Liver (tissue), 3 donors: ENCODE measurements at regions not wholly inside any gene's neighbourhood (a gene's known extent, or its start where the extent isn't known, plus 50 kb on each side); places are given as distances from the start of the nearest gene placed in this dataset.

Experiments used
- ATF3 ChIP-seq: IDR thresholded peaks from 2 replicates; pipeline ENCODE4 v1.6.1; 2016; ENCODE audit warnings: antibody characterized with exemption
- CTCF ChIP-seq: fragments of 150-350 bp; IDR thresholded peaks from 2 replicates; pipeline ENCODE4 v1.5.1; 2017; ENCODE audit warnings: improper control_type of control experiment, low read depth, low read length; ENCODE audit not compliant: missing input control
- SP1 ChIP-seq: IDR thresholded peaks from 2 replicates; pipeline ENCODE4 v1.6.1; 2018; ENCODE audit warnings: antibody characterized with exemption, mild to moderate bottlenecking
- YY1 ChIP-seq: IDR thresholded peaks from 2 replicates; pipeline ENCODE4 v1.6.1; 2016; ENCODE audit warnings: antibody characterized with exemption, mild to moderate bottlenecking
- ZBTB33 ChIP-seq: IDR thresholded peaks from 2 replicates; pipeline ENCODE4 v1.6.1; 2016; ENCODE audit warnings: antibody characterized with exemption
- TF ChIP-seq, protein P1 (sequence below): IDR thresholded peaks from 2 replicates; pipeline ENCODE4 v1.6.1; 2016; ENCODE audit warnings: antibody characterized with exemption
- donor health status: healthy.
- donor health status: healthy.

DNA sequence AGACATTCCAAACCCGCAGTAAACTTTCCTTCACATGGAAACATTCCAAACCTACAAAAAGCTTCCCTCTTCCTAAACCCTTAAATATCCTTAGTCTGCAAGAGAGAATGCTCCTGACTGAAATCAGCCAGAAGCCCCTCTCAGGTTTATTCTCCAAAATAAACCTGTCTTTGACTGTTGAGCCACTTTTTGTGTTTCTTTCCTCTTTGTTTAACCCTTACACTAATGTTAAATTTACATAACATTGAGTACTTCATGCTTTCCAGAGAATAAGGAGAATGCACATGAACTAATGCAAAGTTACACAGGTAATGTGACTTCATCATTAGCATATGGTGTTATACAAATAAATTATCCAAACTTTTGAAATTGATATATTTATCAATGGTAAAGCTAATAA, 262.6 kb upstream of the PRKCQ start:
- no peak for TF ChIP-seq SP1
- TF ChIP-seq CTCF, result no peak
- TF ChIP-seq, protein P1, sequence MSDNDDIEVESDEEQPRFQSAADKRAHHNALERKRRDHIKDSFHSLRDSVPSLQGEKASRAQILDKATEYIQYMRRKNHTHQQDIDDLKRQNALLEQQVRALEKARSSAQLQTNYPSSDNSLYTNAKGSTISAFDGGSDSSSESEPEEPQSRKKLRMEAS, result no peak
- no peak for TF ChIP-seq YY1
- no peak for TF ChIP-seq ZBTB33
- no peak for TF ChIP-seq ATF3
